Cardiac muscle cell (in vitro differentiated cells and primary cell): ENCODE measurements at regions not wholly inside any gene's neighbourhood (a gene's known extent, or its start where the extent isn't known, plus 50 kb on each side); places are given as distances from the start of the nearest gene placed in this dataset.
"Not testable (repeated sequence)": the region's sequence is repeated elsewhere in the genome, so short reads cannot be mapped to it uniquely, and the experiment has no call there.

Experiments
- DNase-seq, 2 donors: peaks; one replicate each; pipeline versions ENCODE4 v3.0.0 to v3.0.0-alpha.2; 2010 to 2017; ENCODE audit warnings: low read depth in 1 of 2, low spot score in 1 of 2
- H3K27ac ChIP-seq: fragments of 200-600 bp; sonication (generic); 2 replicates; pipeline ENCODE4 v1.5.1; 2016
- H3K27me3 ChIP-seq: fragments of 200-600 bp; sonication (generic); 2 replicates; pipeline ENCODE4 v1.6.0; 2016; ENCODE audit warnings: control low read depth
- H3K36me3 ChIP-seq: fragments of 200-600 bp; sonication (generic); 2 replicates; pipeline ENCODE4 v1.5.1; 2016; ENCODE audit warnings: control low read depth
- H3K4me1 ChIP-seq: fragments of 200-600 bp; sonication (generic); 2 replicates; pipeline ENCODE4 v1.8.1; 2017; ENCODE audit warnings: low read depth, mild to moderate bottlenecking, mixed run types
- H3K4me3 ChIP-seq: fragments of 200-600 bp; sonication (generic); 2 replicates; pipeline ENCODE4 v1.5.1; 2016; ENCODE audit warnings: mild to moderate bottlenecking
- H3K9me3 ChIP-seq: fragments of 200-600 bp; sonication (generic); 2 replicates; pipeline ENCODE4 v1.5.1; 2017; ENCODE audit warnings: low read depth, mild to moderate bottlenecking, control low read depth
- CTCF ChIP-seq: IDR thresholded peaks from 2 replicates; pipeline ENCODE4 v1.5.1; 2012; ENCODE audit warnings: low read depth, mild to moderate bottlenecking, low read length

- H3K4me1 ChIP-seq, result no peaks in the 10 kb centered on the region
- TF ChIP-seq CTCF, result no peak
- no peaks in the 10 kb centered on the region for H3K27me3 ChIP-seq
- no peak for DNase-seq
- H3K36me3 ChIP-seq, result no peaks in the 10 kb centered on the region
- no peak overlapping the region for H3K27ac ChIP-seq
- no peaks in the 10 kb centered on the region for H3K9me3 ChIP-seq
- no peak overlapping the region for H3K4me3 ChIP-seq
These were observed 93.0 kb upstream of the COL5A1 start for GRCh38 chr9:134548618-134549017.

- no peaks in the 10 kb centered on the region for H3K4me1 ChIP-seq
- H3K27me3 ChIP-seq, result no peaks in the 10 kb centered on the region
- H3K27ac ChIP-seq, result no peak overlapping the region
- no peaks in the 10 kb centered on the region for H3K9me3 ChIP-seq
- H3K4me3 ChIP-seq, result no peak overlapping the region
- no peak for DNase-seq
- no peak for TF ChIP-seq CTCF
- no peaks in the 10 kb centered on the region for H3K36me3 ChIP-seq
These were observed 92.3 kb upstream of the COL5A1 start for GRCh38 chr9:134549336-134549735.

- H3K27ac ChIP-seq, H3K27me3 ChIP-seq, H3K4me1 ChIP-seq, H3K4me3 ChIP-seq, H3K36me3 ChIP-seq, DNase-seq, H3K9me3 ChIP-seq: not testable (repeated sequence)
These were observed 91.5 kb upstream of the COL5A1 start for GRCh38 chr9:134550081-134550480.

- no peaks in the 10 kb centered on the region for H3K36me3 ChIP-seq
- H3K27me3 ChIP-seq, result no peaks in the 10 kb centered on the region
- no peak overlapping the region for H3K4me3 ChIP-seq
- H3K9me3 ChIP-seq, result no peaks in the 10 kb centered on the region
- no peaks in the 10 kb centered on the region for H3K4me1 ChIP-seq
- TF ChIP-seq CTCF, result no peak
- DNase-seq, result no peak
- H3K27ac ChIP-seq, result no peak overlapping the region
These were observed 91.0 kb upstream of the COL5A1 start for GRCh38 chr9:134550584-134550983.

GRCh38 chr9:134551176-134551575 is 90.4 kb upstream of the COL5A1 start:
- DNase-seq, result no peak
- TF ChIP-seq CTCF, result no peak
- Histone ChIP-seq H3K9me3 (no peaks in the 10 kb centered on the region), H3K36me3 (no peaks in the 10 kb centered on the region), H3K4me1 (no peaks in the 10 kb centered on the region), H3K27ac (no peak overlapping the region), H3K4me3 (no peak overlapping the region), H3K27me3 (no peaks in the 10 kb centered on the region)

GRCh38 chr9:134551644-134552348 is 89.8 kb upstream of the COL5A1 start:
- Histone ChIP-seq H3K27ac (no peak overlapping the region), H3K4me3 (no peak overlapping the region)
- no peak for TF ChIP-seq CTCF

More at GRCh38 chr9:134551644-134552348, 89.8 kb upstream of the COL5A1 start:
- peak in 1 of 2 donors; percentile 90 for DNase-seq
- H3K4me1 ChIP-seq, result no peaks in the 10 kb centered on the region
- H3K27me3 ChIP-seq, result no peaks in the 10 kb centered on the region
- no peaks in the 10 kb centered on the region for H3K36me3 ChIP-seq
- H3K9me3 ChIP-seq, result no peaks in the 10 kb centered on the region
